Spinal cord (tissue), 9 donors: ENCODE measurements at regions not wholly inside any gene's neighbourhood (a gene's known extent, or its start where the extent isn't known, plus 50 kb on each side); places are given as distances from the start of the nearest gene placed in this dataset.
A peak's percentile ranks its signal among the peaks of the same experiment; 100 is the strongest.

ENCODE experiments used
- DNase-seq, 6 donors: peaks; one replicate each; pipeline versions ENCODE4 v3.0.0 to v3.0.0-alpha.2; 2013 to 2015; ENCODE audit warnings: low spot score in 6 of 6, low read depth in 4 of 6
- H3K27ac ChIP-seq: one replicate; pipeline ENCODE4 v1.5.1; 2013; ENCODE audit warnings: low read depth, low read length, control low read depth
- H3K27me3 ChIP-seq: one replicate; pipeline ENCODE4 v1.6.1; 2013; ENCODE audit warnings: low read length; ENCODE audit not compliant: control insufficient read depth, insufficient read depth
- H3K36me3 ChIP-seq: one replicate; pipeline ENCODE4 v1.6.1; 2013; ENCODE audit warnings: low read length; ENCODE audit not compliant: control insufficient read depth, insufficient read depth
- H3K4me1 ChIP-seq: one replicate; pipeline ENCODE4 v1.6.1; 2013; ENCODE audit warnings: low read length; ENCODE audit not compliant: control insufficient read depth, insufficient read depth
- H3K4me3 ChIP-seq: one replicate; pipeline ENCODE4 v1.5.1; 2013; ENCODE audit warnings: low read depth, low read length, control low read depth
- H3K9me3 ChIP-seq: one replicate; pipeline ENCODE4 v1.6.1; 2013; ENCODE audit warnings: low read length; ENCODE audit not compliant: control insufficient read depth, insufficient read depth
- WGBS: methylation state at CpG from one replicate; pipeline ENCODE4 v1.1.5; 2013; ENCODE audit warnings: missing lambda C conversion rate; ENCODE audit not compliant: insufficient coverage; 5-methylcytosine and 5-hydroxymethylcytosine counted together
- donor health status: healthy.

GRCh38 chr18:75884728-75885127, 457.2 kb upstream of the SMIM21 start:
- DNase-seq: no peak
- no peaks in the 10 kb centered on the region for H3K4me1 ChIP-seq
- H3K9me3 ChIP-seq: no peaks in the 10 kb centered on the region
- H3K27me3 ChIP-seq: no peaks in the 10 kb centered on the region
- no peak overlapping the region for H3K27ac ChIP-seq
- WGBS: no CpG with 5 or more reads among the region's 4 CpGs
- H3K36me3 ChIP-seq: no peaks in the 10 kb centered on the region
- no peak overlapping the region for H3K4me3 ChIP-seq

DNA sequence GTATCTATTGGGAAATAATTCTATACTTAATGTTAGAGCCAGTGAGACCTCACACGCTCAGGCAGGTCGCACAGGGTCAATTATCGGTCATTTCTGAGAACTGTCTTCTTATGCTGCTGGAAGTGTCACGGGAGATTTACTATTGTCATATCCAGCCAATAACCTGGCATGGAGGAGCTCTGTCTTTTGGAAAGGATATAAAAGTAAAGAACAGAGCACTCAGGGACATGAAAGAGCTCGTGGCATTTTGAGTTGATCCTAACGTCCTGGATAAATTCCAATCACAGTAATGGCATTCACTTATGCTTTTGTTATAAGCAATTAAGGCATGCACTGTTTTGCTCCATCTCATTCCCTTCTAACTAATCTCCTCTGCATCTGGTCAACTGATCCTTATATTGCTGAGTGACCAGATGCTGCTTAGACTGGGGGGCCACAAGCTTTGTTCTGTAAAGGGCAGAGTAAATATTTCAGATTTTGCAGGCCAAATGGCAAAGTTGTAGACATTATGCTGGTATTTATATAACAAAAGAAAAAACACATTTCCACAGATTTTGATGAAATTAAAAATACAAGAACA, 453.5 kb upstream of the SMIM21 start:
- Histone ChIP-seq H3K9me3 (no peaks in the 10 kb centered on the region), H3K4me1 (no peaks in the 10 kb centered on the region), H3K4me3 (no peak overlapping the region), H3K36me3 (no peaks in the 10 kb centered on the region), H3K27ac (no peak overlapping the region), H3K27me3 (no peaks in the 10 kb centered on the region)
- 56% methylated on average over 5 of the region's 6 CpGs for WGBS
- peak in 1 of 6 donors; percentile 65 for DNase-seq

- no peaks in the 10 kb centered on the region for H3K9me3 ChIP-seq
- WGBS: 85% methylated on average over 7 of the region's 12 CpGs
- H3K36me3 ChIP-seq: no peaks in the 10 kb centered on the region
- no peak overlapping the region for H3K27ac ChIP-seq
- no peaks in the 10 kb centered on the region for H3K27me3 ChIP-seq
- no peaks in the 10 kb centered on the region for H3K4me1 ChIP-seq
- H3K4me3 ChIP-seq: no peak overlapping the region
- DNase-seq: no peak
Measured at GRCh38 chr18:75880266-75880665, 452.8 kb upstream of the SMIM21 start.

DNA sequence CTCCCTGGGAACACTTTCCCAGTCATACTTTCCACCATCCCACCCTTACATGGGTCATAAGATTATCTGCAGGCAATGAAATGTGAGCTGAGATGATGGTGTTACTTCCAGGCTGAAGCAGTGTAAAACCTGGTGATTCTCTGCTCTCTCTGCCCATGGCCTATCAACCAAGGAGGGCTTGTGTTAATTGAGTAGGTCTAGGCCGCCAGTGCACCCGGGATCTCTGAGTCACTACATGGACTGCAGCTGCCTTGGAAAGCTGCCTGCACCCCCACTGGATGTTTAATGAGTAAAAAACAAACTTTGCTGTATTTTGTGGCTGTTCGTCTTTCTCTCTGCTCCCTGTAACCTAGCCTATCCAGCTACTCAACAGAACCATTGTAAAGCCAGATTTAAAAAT, 451.7 kb upstream of the SMIM21 start:
- no CpG with 5 or more reads among the region's 3 CpGs for WGBS
- DNase-seq: no peak
- H3K4me3 ChIP-seq: no peak overlapping the region
- no peaks in the 10 kb centered on the region for H3K36me3 ChIP-seq
- no peaks in the 10 kb centered on the region for H3K27me3 ChIP-seq
- H3K27ac ChIP-seq: no peak overlapping the region
- no peaks in the 10 kb centered on the region for H3K9me3 ChIP-seq
- no peaks in the 10 kb centered on the region for H3K4me1 ChIP-seq

DNA sequence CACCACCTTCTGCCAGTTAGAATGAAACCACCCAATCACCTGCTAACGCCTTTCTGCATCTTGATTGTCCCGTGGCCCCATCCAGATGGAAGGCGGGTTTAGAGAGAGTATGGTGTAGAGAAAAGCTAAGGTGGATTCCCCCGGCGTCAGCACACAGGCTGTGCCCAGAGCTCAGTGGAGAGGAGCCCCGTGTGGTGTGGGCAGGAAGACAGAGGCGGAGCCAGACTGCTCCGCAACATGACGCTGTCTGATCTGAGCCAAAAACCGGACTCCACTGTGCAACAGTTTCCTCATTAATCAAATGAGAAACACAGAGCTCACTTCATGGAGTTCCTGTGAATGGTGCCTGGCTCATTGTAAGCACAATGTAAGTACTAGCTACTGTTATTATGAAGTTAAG, 448.1 kb upstream of the SMIM21 start:
- WGBS: 89% methylated on average over 6 of the region's 10 CpGs
- DNase-seq: no peak
- H3K4me1 ChIP-seq: no peaks in the 10 kb centered on the region
- H3K4me3 ChIP-seq: no peak overlapping the region
- no peak overlapping the region for H3K27ac ChIP-seq
- H3K9me3 ChIP-seq: no peaks in the 10 kb centered on the region
- no peaks in the 10 kb centered on the region for H3K36me3 ChIP-seq
- no peaks in the 10 kb centered on the region for H3K27me3 ChIP-seq

DNA sequence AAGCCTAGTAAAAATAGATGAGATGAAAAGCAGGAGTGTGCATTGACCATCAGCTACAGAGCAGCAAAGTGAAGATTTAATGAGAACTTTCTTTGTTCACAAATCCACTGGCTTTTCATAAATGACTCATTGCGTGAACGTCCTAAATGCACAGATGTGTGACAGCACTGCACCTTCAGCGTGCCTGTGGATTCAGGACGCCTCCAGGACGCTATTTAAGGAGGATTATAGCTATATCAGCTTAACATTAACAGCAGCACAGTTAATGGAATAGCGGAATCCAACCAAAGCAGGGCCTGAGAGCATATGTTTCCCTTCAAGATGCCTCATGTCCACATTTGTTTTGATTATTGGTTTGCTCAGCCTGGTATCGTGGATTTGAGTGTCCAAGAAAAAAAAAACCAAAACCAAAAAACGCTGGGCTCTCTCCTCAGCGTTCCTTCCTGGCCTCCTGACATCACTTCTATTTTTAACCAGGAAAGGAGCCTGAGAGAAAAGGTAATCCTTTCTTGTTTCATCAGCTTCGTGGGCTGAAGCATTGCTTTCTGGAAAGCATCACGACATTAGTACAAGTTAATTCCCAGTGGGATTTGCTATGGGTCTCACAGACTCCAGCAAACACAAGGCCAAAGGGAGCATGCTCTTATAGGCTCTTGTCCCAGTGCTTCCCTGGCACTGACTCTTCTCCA, 447.0 kb upstream of the SMIM21 start:
- no peak for DNase-seq
- 78% methylated on average over 2 of the region's 11 CpGs for WGBS
- no peaks in the 10 kb centered on the region for H3K4me1 ChIP-seq

DNA sequence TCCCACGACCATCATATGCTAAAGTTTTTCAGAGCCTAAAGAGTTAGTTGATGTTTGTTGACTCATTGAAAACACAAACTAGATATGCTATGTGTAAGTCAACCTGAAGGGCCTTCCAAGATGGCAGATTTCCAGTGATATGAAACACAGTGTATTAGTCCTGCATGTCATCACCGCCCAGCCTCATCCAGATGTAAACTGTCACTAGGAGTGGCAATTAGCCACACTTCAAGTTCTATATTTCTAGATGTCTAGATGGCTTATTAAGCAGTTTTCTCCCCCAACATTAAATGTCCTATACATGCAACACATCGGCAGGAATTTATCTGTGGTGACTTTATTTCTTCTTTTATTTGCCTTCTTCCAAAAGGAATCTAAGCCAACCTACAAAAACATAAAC, 444.1 kb upstream of the SMIM21 start:
- no peaks in the 10 kb centered on the region for H3K36me3 ChIP-seq
- H3K27me3 ChIP-seq: no peaks in the 10 kb centered on the region
- no peaks in the 10 kb centered on the region for H3K4me1 ChIP-seq
- H3K4me3 ChIP-seq: no peak overlapping the region
- 100% methylated on average over 1 of the region's 3 CpGs for whole genome bisulfite sequencing
- no peaks in the 10 kb centered on the region for H3K9me3 ChIP-seq
- no peak for DNase-seq
- no peak overlapping the region for H3K27ac ChIP-seq

More for the DNA sequence above, 447.0 kb upstream of the SMIM21 start:
- no peaks in the 10 kb centered on the region for H3K36me3 ChIP-seq
- no peak overlapping the region for H3K27ac ChIP-seq
- H3K27me3 ChIP-seq: no peaks in the 10 kb centered on the region
- no peaks in the 10 kb centered on the region for H3K9me3 ChIP-seq
- H3K4me3 ChIP-seq: no peak overlapping the region

DNA sequence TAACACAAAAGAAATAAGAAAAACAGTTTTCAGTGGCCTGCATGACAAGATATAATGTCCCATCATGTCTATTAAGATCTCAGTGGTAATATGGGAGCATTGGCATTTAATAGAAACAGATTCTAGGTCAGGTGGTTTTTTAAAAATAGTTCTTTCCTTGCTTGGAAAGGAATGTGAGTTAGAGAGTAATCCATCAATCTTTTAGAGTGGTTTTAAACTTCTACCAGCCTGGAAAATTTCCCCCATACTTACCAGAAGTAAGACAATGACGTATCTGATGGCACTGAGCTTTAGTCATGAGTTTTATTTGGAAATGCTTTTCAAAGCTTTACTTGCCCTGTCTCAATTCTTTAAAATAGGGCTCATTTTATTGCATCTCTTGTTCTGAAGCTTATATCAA, 441.7 kb upstream of the SMIM21 start:
- no peaks in the 10 kb centered on the region for H3K36me3 ChIP-seq

GRCh38 chr18:75868031-75868430, 440.5 kb upstream of the SMIM21 start:
- H3K9me3 ChIP-seq: no peaks in the 10 kb centered on the region
- H3K27me3 ChIP-seq: no peaks in the 10 kb centered on the region
- 85% methylated on average over 9 of the region's 9 CpGs for WGBS
- DNase-seq: no peak
- no peak overlapping the region for H3K4me3 ChIP-seq
- no peak overlapping the region for H3K27ac ChIP-seq
- H3K4me1 ChIP-seq: no peaks in the 10 kb centered on the region
- no peaks in the 10 kb centered on the region for H3K36me3 ChIP-seq

More for the DNA sequence above, 441.7 kb upstream of the SMIM21 start:
- no peak for DNase-seq
- WGBS: no CpG with 5 or more reads among the region's 1 CpG
- Histone ChIP-seq H3K27ac (no peak overlapping the region), H3K27me3 (no peaks in the 10 kb centered on the region), H3K4me1 (no peaks in the 10 kb centered on the region), H3K4me3 (no peak overlapping the region), H3K9me3 (no peaks in the 10 kb centered on the region)

DNA sequence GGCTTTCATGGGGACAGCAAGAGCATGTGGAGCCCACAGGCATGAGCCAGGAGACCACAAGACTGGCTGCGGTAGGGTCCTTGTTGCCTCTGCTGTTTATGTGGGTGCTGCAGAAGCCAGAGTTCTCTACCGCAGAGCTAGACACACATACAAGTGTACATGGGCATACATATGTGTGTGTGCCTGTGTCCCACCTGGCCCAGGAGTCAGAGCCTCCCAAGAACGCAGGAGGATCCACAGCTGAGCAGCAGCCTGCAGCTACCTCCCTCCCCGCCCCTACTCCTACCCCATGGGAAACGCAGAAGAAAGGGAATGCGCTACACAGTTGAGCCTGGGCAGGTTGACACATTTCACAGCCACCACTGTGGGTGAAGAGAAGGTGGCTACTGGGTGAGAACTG, 438.1 kb upstream of the SMIM21 start:
- no peak for DNase-seq
- Histone ChIP-seq H3K27ac (no peak overlapping the region), H3K4me1 (no peaks in the 10 kb centered on the region), H3K36me3 (no peaks in the 10 kb centered on the region), H3K27me3 (no peaks in the 10 kb centered on the region), H3K9me3 (no peaks in the 10 kb centered on the region), H3K4me3 (no peak overlapping the region)
- WGBS: 100% methylated on average over 2 of the region's 6 CpGs
